Right atrium auricular region (tissue), 2 donors: ENCODE measurements at regions not wholly inside any gene's neighbourhood (a gene's known extent, or its start where the extent isn't known, plus 50 kb on each side); places are given as distances from the start of the nearest gene placed in this dataset.

Experiments
- DNase-seq: peaks from one replicate; pipeline ENCODE4 v3.0.0-alpha.2; 2019; ENCODE audit warnings: low spot score
- H3K27ac ChIP-seq, 2 donors: fragments of 200-600 bp; sonication (generic); 1 replicate in 1 of 2; 2 replicates in 1 of 2; pipeline ENCODE4 v1.5.1; 2016 to 2019
- H3K27me3 ChIP-seq, 2 donors: fragments of 200-600 bp; sonication (generic); one replicate each; pipeline versions ENCODE4 v1.5.1 to v1.6.0; 2017 to 2019
- H3K36me3 ChIP-seq: fragments of 200-600 bp; sonication (generic); one replicate; pipeline ENCODE4 v1.5.1; 2016
- H3K4me1 ChIP-seq, 2 donors: fragments of 200-600 bp; sonication (generic); one replicate each; pipeline versions ENCODE4 v1.5.1 to v1.6.0; 2017 to 2019
- H3K4me3 ChIP-seq, 2 donors: fragments of 200-600 bp; sonication (generic); 1 replicate in 1 of 2; 2 replicates in 1 of 2; pipeline ENCODE4 v1.5.1; 2017 to 2019; ENCODE audit warnings: mild to moderate bottlenecking in 1 of 2, moderate library complexity in 1 of 2
- H3K9me3 ChIP-seq, 2 donors: fragments of 200-600 bp; sonication (generic); one replicate each; pipeline ENCODE4 v1.5.1; 2019
- CTCF ChIP-seq, 2 donors: fragments of 200-600 bp; sonication (generic); IDR thresholded peaks; one replicate each; pipeline ENCODE4 v1.5.1; 2019; ENCODE audit warnings: antibody characterized with exemption in 2 of 2

- Histone ChIP-seq H3K27ac (no peak overlapping the region), H3K4me3 (no peak overlapping the region), H3K36me3 (no peaks in the 10 kb centered on the region), H3K4me1 (no peaks in the 10 kb centered on the region), H3K9me3 (no peaks in the 10 kb centered on the region), H3K27me3 (no peaks in the 10 kb centered on the region)
- TF ChIP-seq CTCF (IDR thresholded peaks at IDR 0.05), result no peak
- no peak for DNase-seq
These were observed 126.9 kb upstream of the DNAH14 start for GRCh38 chr1:224802617-224803016.

GRCh38 chr1:224804220-224804619 is 125.3 kb upstream of the DNAH14 start:
- Histone ChIP-seq H3K36me3 (no peaks in the 10 kb centered on the region), H3K9me3 (peaks cover 0 to 3% of the 10 kb centered on the region in 2 donors), H3K27ac (no peak overlapping the region), H3K4me1 (no peaks in the 10 kb centered on the region), H3K27me3 (no peaks in the 10 kb centered on the region), H3K4me3 (no peak overlapping the region)
- DNase-seq, result no peak
- TF ChIP-seq CTCF (IDR thresholded peaks at IDR 0.05), result no peak

DNA sequence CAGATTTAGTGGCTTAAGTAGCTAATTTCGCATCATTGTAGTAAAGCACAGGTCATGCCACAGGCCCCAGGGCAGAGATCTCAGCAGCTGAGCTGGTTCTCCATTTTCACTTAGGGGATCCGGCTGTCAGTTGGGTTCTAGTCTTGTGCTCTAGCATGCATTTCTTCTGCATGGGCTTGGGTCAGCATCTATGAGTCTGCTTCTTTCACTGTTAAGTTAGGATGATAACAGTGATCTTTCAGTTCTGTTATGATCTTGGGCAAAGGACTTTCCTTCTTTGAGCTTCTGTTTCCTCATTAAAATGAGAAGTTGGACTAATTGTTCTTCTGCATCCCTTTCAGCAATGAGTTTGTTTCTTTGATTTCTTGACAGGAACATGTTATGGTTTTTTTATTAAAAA is 123.6 kb upstream of the DNAH14 start:
- Histone ChIP-seq H3K27ac (no peak overlapping the region), H3K27me3 (no peaks in the 10 kb centered on the region), H3K4me3 (no peak overlapping the region), H3K4me1 (no peaks in the 10 kb centered on the region), H3K9me3 (peaks cover 0 to 3% of the 10 kb centered on the region in 2 donors), H3K36me3 (no peaks in the 10 kb centered on the region)
- TF ChIP-seq CTCF (IDR thresholded peaks at IDR 0.05), result no peak
- DNase-seq, result no peak

DNA sequence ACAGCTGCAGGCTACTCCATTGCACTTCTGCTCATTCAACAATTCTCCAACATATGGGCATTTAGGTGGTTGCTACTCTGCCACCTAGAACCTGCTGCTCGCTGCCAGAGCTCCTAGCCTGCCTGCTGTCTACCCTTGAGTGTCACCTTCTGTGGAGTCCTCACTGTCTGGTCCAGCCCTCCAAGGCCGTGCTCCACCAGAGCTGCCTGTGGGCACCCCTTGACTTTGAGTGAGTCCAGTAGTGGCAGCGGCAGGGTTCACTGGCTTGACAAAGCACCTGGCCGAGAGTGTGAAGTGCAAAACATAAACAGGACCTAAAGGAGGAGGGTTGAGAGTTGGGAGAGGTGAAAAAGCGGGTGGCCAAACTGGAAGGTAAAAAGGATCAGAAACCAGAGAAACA is 120.3 kb upstream of the DNAH14 start:
- Histone ChIP-seq H3K27ac (no peak overlapping the region), H3K27me3 (no peaks in the 10 kb centered on the region), H3K4me3 (no peak overlapping the region), H3K9me3 (peaks cover 0 to 3% of the 10 kb centered on the region in 2 donors), H3K36me3 (no peaks in the 10 kb centered on the region), H3K4me1 (no peaks in the 10 kb centered on the region)
- no peak for TF ChIP-seq CTCF (IDR thresholded peaks at IDR 0.05)
- no peak for DNase-seq

GRCh38 chr1:224809613-224810012 is 119.9 kb upstream of the DNAH14 start:
- TF ChIP-seq CTCF (IDR thresholded peaks at IDR 0.05), result no peak
- Histone ChIP-seq H3K27me3 (no peaks in the 10 kb centered on the region), H3K9me3 (peaks cover 0 to 3% of the 10 kb centered on the region in 2 donors), H3K4me1 (no peaks in the 10 kb centered on the region), H3K27ac (no peak overlapping the region), H3K4me3 (no peak overlapping the region), H3K36me3 (no peaks in the 10 kb centered on the region)
- DNase-seq, result no peak

DNA sequence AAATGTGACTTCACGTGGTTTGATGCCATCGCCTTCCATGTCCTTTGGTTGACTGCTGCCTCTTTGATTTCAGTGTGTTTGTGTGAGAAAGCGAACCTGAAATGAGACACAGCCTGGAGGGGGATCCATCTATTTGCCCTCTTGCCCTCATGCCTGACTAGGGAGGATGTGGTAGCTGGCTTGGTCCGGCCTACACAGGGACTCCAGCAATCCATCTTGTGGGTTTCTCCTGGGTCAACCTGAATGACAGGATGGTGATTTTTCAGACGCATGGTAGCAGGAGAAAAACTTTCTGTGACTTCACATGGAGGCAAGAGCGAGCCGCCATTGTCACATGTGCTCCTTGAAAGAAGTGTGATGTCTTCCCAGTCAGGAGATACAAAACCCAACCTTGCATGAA is 117.9 kb upstream of the DNAH14 start:
- H3K27me3 ChIP-seq, result no peaks in the 10 kb centered on the region
- DNase-seq, result no peak
- no peak for TF ChIP-seq CTCF (IDR thresholded peaks at IDR 0.05)
- H3K36me3 ChIP-seq, result no peaks in the 10 kb centered on the region
- no peak overlapping the region for H3K4me3 ChIP-seq
- H3K4me1 ChIP-seq, result no peaks in the 10 kb centered on the region
- peaks cover 0 to 3% of the 10 kb centered on the region in 2 donors for H3K9me3 ChIP-seq
- no peak overlapping the region for H3K27ac ChIP-seq
